ENCODE measurements at regions not wholly inside any gene's neighbourhood (a gene's known extent, or its start where the extent isn't known, plus 50 kb on each side); places are given as distances from the start of the nearest gene placed in this dataset.
"Not testable (repeated sequence)": the region's sequence is repeated elsewhere in the genome, so short reads cannot be mapped to it uniquely, and the experiment has no call there.

GRCh38 chr11:23846902-23847422 lies 649.9 kb upstream of the LUZP2 start:
- no peaks in the 10 kb centered on the region for H3K9me3 ChIP-seq (ENCODE audit: control insufficient read depth in 2 of 2, low read length in 2 of 2)
- H3K36me3 ChIP-seq (ENCODE audit: control insufficient read depth in 2 of 2, insufficient read depth in 2 of 2, low read length in 2 of 2): no peaks in the 10 kb centered on the region
- H3K4me1 ChIP-seq (ENCODE audit: control insufficient read depth, insufficient read depth, low read length): no peaks in the 10 kb centered on the region
- H3K27ac ChIP-seq (ENCODE audit: low read length): no peak overlapping the region
- H3K27me3 ChIP-seq (ENCODE audit: control insufficient read depth in 1 of 2, insufficient read depth in 2 of 2, low read length in 2 of 2): no peaks in the 10 kb centered on the region
- H3K4me3 ChIP-seq (ENCODE audit: low read length in 2 of 2): no peak overlapping the region
- H3K9ac ChIP-seq (ENCODE audit: low read length in 2 of 2): no peak overlapping the region

GRCh38 chr11:23851216-23851615 lies 645.6 kb upstream of the LUZP2 start:
- Histone ChIP-seq H3K9ac (ENCODE audit: low read length in 2 of 2) (no peak overlapping the region), H3K27ac (ENCODE audit: low read length) (no peak overlapping the region), H3K4me1 (ENCODE audit: control insufficient read depth, insufficient read depth, low read length) (no peaks in the 10 kb centered on the region), H3K27me3 (ENCODE audit: control insufficient read depth in 1 of 2, insufficient read depth in 2 of 2, low read length in 2 of 2) (no peaks in the 10 kb centered on the region), H3K9me3 (ENCODE audit: control insufficient read depth in 2 of 2, low read length in 2 of 2) (no peaks in the 10 kb centered on the region), H3K4me3 (ENCODE audit: low read length in 2 of 2) (no peak overlapping the region), H3K36me3 (ENCODE audit: control insufficient read depth in 2 of 2, insufficient read depth in 2 of 2, low read length in 2 of 2) (no peaks in the 10 kb centered on the region)

DNA sequence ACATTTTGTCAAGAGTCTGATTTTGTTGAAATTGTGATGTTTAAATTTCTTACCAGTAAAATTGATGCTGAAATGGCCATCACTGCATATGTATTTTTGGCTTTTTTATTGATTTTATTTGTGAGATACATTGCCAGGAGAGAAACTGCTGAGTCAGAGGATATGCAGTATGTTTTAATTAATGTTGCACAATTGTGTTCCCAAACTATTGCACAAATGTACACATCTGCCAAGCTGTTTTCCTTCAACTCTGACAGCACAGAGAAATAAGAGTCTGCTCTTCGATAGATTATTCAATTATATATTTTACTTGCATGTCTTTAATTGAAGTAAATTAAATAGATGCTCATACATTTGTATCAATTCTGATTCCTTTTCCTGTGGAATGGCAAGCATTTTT lies 640.2 kb upstream of the LUZP2 start:
- no peaks in the 10 kb centered on the region for H3K4me1 ChIP-seq (ENCODE audit: control insufficient read depth, insufficient read depth, low read length)
- no peaks in the 10 kb centered on the region for H3K27me3 ChIP-seq (ENCODE audit: control insufficient read depth in 1 of 2, insufficient read depth in 2 of 2, low read length in 2 of 2)
- H3K36me3 ChIP-seq (ENCODE audit: control insufficient read depth in 2 of 2, insufficient read depth in 2 of 2, low read length in 2 of 2): no peaks in the 10 kb centered on the region
- H3K9me3 ChIP-seq (ENCODE audit: control insufficient read depth in 2 of 2, low read length in 2 of 2): no peaks in the 10 kb centered on the region
- no peak overlapping the region for H3K9ac ChIP-seq (ENCODE audit: low read length in 2 of 2)
- H3K27ac ChIP-seq (ENCODE audit: low read length): no peak overlapping the region
- H3K4me3 ChIP-seq (ENCODE audit: low read length in 2 of 2): no peak overlapping the region

- no peaks in the 10 kb centered on the region for H3K9me3 ChIP-seq (ENCODE audit: control insufficient read depth in 2 of 2, low read length in 2 of 2)
- no peak overlapping the region for H3K9ac ChIP-seq (ENCODE audit: low read length in 2 of 2)
- H3K4me1 ChIP-seq (ENCODE audit: control insufficient read depth, insufficient read depth, low read length): no peaks in the 10 kb centered on the region
- no peak overlapping the region for H3K27ac ChIP-seq (ENCODE audit: low read length)
- H3K36me3 ChIP-seq (ENCODE audit: control insufficient read depth in 2 of 2, insufficient read depth in 2 of 2, low read length in 2 of 2): no peaks in the 10 kb centered on the region
- no peaks in the 10 kb centered on the region for H3K27me3 ChIP-seq (ENCODE audit: control insufficient read depth in 1 of 2, insufficient read depth in 2 of 2, low read length in 2 of 2)
- H3K4me3 ChIP-seq (ENCODE audit: low read length in 2 of 2): no peak overlapping the region
Observed at GRCh38 chr11:23859087-23859486, 637.8 kb upstream of the LUZP2 start.

GRCh38 chr11:23861615-23862014 lies 635.2 kb upstream of the LUZP2 start:
- H3K27me3 ChIP-seq (ENCODE audit: control insufficient read depth in 1 of 2, insufficient read depth in 2 of 2, low read length in 2 of 2): no peaks in the 10 kb centered on the region
- no peak overlapping the region for H3K9ac ChIP-seq (ENCODE audit: low read length in 2 of 2)
- H3K9me3 ChIP-seq (ENCODE audit: control insufficient read depth in 2 of 2, low read length in 2 of 2): no peaks in the 10 kb centered on the region
- no peak overlapping the region for H3K27ac ChIP-seq (ENCODE audit: low read length)
- no peaks in the 10 kb centered on the region for H3K4me1 ChIP-seq (ENCODE audit: control insufficient read depth, insufficient read depth, low read length)
- no peaks in the 10 kb centered on the region for H3K36me3 ChIP-seq (ENCODE audit: control insufficient read depth in 2 of 2, insufficient read depth in 2 of 2, low read length in 2 of 2)
- H3K4me3 ChIP-seq (ENCODE audit: low read length in 2 of 2): no peak overlapping the region

GRCh38 chr11:23865341-23865975 lies 631.4 kb upstream of the LUZP2 start:
- no peaks in the 10 kb centered on the region for H3K4me1 ChIP-seq (ENCODE audit: control insufficient read depth, insufficient read depth, low read length)
- no peak overlapping the region for H3K9ac ChIP-seq (ENCODE audit: low read length in 2 of 2)
- H3K27ac ChIP-seq (ENCODE audit: low read length): no peak overlapping the region
- H3K27me3 ChIP-seq (ENCODE audit: control insufficient read depth in 1 of 2, insufficient read depth in 2 of 2, low read length in 2 of 2): no peaks in the 10 kb centered on the region
- H3K9me3 ChIP-seq (ENCODE audit: control insufficient read depth in 2 of 2, low read length in 2 of 2): no peaks in the 10 kb centered on the region
- no peaks in the 10 kb centered on the region for H3K36me3 ChIP-seq (ENCODE audit: control insufficient read depth in 2 of 2, insufficient read depth in 2 of 2, low read length in 2 of 2)
- no peak overlapping the region for H3K4me3 ChIP-seq (ENCODE audit: low read length in 2 of 2)

DNA sequence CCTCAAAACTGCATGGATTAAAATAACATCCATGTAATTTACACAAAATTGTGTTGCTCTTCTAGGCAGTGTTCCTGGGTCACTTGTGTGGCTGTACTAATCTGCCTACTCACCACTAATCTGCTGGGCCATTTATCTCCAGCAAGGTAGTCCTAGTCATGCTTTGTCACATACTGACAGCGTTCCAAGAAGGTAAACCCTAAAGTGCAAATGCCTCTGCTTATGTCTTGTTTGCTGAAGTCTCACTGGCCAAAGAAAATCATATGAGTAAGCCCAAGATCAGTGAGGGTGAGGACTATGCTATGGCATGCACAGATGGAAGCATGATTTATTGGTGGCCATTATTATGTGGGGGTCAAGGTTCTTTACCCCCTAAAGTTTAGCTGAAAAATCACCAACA lies 630.2 kb upstream of the LUZP2 start:
- Histone ChIP-seq H3K36me3 (ENCODE audit: control insufficient read depth in 2 of 2, insufficient read depth in 2 of 2, low read length in 2 of 2) (no peaks in the 10 kb centered on the region), H3K27me3 (ENCODE audit: control insufficient read depth in 1 of 2, insufficient read depth in 2 of 2, low read length in 2 of 2) (no peaks in the 10 kb centered on the region), H3K27ac (ENCODE audit: low read length) (no peak overlapping the region), H3K9ac (ENCODE audit: low read length in 2 of 2) (no peak overlapping the region), H3K9me3 (ENCODE audit: control insufficient read depth in 2 of 2, low read length in 2 of 2) (no peaks in the 10 kb centered on the region), H3K4me3 (ENCODE audit: low read length in 2 of 2) (no peak overlapping the region), H3K4me1 (ENCODE audit: control insufficient read depth, insufficient read depth, low read length) (no peaks in the 10 kb centered on the region)

GRCh38 chr11:23869671-23870070 lies 627.2 kb upstream of the LUZP2 start:
- H3K27me3 ChIP-seq (ENCODE audit: control insufficient read depth in 1 of 2, insufficient read depth in 2 of 2, low read length in 2 of 2): no peaks in the 10 kb centered on the region
- no peaks in the 10 kb centered on the region for H3K4me1 ChIP-seq (ENCODE audit: control insufficient read depth, insufficient read depth, low read length)
- no peak overlapping the region for H3K27ac ChIP-seq (ENCODE audit: low read length)
- H3K36me3 ChIP-seq (ENCODE audit: control insufficient read depth in 2 of 2, insufficient read depth in 2 of 2, low read length in 2 of 2): no peaks in the 10 kb centered on the region
- no peak overlapping the region for H3K9ac ChIP-seq (ENCODE audit: low read length in 2 of 2)
- no peak overlapping the region for H3K4me3 ChIP-seq (ENCODE audit: low read length in 2 of 2)
- no peaks in the 10 kb centered on the region for H3K9me3 ChIP-seq (ENCODE audit: control insufficient read depth in 2 of 2, low read length in 2 of 2)

DNA sequence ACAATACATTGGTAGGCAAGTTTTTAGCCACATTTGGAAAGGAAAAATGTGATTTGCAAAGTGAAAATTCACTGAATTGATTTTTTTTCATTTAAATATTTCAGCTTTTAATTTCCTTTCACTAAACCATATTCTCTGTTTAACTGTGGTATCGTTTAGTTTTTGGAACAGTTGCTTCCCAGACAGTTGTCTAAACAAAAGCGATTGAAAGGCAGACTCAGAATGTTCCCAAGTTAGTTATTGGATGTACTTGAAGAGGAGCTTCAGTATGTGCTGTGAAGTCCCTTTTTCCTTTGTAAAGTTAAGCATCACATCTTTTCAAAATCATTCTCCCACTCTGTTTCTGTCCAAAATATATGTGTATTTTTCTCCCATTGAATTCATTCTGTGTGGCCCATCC lies 623.4 kb upstream of the LUZP2 start:
- no peaks in the 10 kb centered on the region for H3K9me3 ChIP-seq (ENCODE audit: control insufficient read depth in 2 of 2, low read length in 2 of 2)
- H3K36me3 ChIP-seq (ENCODE audit: control insufficient read depth in 2 of 2, insufficient read depth in 2 of 2, low read length in 2 of 2): no peaks in the 10 kb centered on the region
- no peak overlapping the region for H3K4me3 ChIP-seq (ENCODE audit: low read length in 2 of 2)
- no peaks in the 10 kb centered on the region for H3K27me3 ChIP-seq (ENCODE audit: control insufficient read depth in 1 of 2, insufficient read depth in 2 of 2, low read length in 2 of 2)
- H3K4me1 ChIP-seq (ENCODE audit: control insufficient read depth, insufficient read depth, low read length): no peaks in the 10 kb centered on the region
- H3K9ac ChIP-seq (ENCODE audit: low read length in 2 of 2): no peak overlapping the region
- H3K27ac ChIP-seq (ENCODE audit: low read length): no peak overlapping the region

DNA sequence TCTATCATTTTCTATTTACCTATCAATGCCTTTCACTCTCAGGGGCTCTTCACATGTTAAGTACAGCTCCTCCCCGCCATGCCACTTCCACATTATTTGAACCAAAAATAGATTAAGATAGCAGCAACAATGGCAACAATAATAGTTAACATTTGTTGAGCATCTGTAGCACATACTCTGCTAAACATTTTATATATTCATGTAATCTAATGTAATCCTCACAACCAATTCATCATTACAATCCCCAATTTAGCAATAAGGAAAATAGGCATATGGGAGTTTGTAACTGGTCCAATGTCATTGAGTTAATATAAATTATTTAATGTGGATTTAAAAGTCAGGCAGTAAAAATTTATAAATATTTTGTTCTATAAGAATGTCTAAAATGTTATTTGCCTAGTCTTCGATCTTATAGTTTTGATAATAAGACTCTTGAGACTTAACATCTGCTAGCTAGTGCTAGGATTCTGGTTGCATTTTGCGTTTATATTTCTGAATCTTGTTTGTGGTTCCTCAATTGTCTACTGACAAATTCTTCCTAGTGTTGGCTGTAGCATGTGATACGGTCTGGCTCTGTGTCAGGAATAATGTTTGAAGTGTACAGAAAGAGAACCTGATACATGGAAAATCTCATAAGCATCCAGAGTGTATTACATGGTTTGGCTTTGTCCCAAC lies 621.5 kb upstream of the LUZP2 start:
- Histone ChIP-seq H3K27me3 (ENCODE audit: control insufficient read depth in 1 of 2, insufficient read depth in 2 of 2, low read length in 2 of 2) (no peaks in the 10 kb centered on the region), H3K27ac (ENCODE audit: low read length) (no peak overlapping the region), H3K9ac (ENCODE audit: low read length in 2 of 2) (no peak overlapping the region), H3K9me3 (ENCODE audit: control insufficient read depth in 2 of 2, low read length in 2 of 2) (no peaks in the 10 kb centered on the region), H3K36me3 (ENCODE audit: control insufficient read depth in 2 of 2, insufficient read depth in 2 of 2, low read length in 2 of 2) (no peaks in the 10 kb centered on the region), H3K4me1 (ENCODE audit: control insufficient read depth, insufficient read depth, low read length) (no peaks in the 10 kb centered on the region), H3K4me3 (ENCODE audit: low read length in 2 of 2) (no peak overlapping the region)

- H3K9me3 ChIP-seq (ENCODE audit: control insufficient read depth in 2 of 2, low read length in 2 of 2); H3K9ac ChIP-seq (ENCODE audit: low read length in 2 of 2); H3K36me3 ChIP-seq (ENCODE audit: control insufficient read depth in 2 of 2, insufficient read depth in 2 of 2, low read length in 2 of 2); H3K27ac ChIP-seq (ENCODE audit: low read length); H3K4me3 ChIP-seq (ENCODE audit: low read length in 2 of 2); H3K4me1 ChIP-seq (ENCODE audit: control insufficient read depth, insufficient read depth, low read length); H3K27me3 ChIP-seq (ENCODE audit: control insufficient read depth in 1 of 2, insufficient read depth in 2 of 2, low read length in 2 of 2): not testable (repeated sequence)
Observed at GRCh38 chr11:23883426-23884048, 613.3 kb upstream of the LUZP2 start.

Data from stomach smooth muscle (tissue), 2 donors.